HepG2 (cell line): ENCODE measurements at regions not wholly inside any gene's neighbourhood (a gene's known extent, or its start where the extent isn't known, plus 50 kb on each side); places are given as distances from the start of the nearest gene placed in this dataset.

ENCODE experiments used
- ATF4 ChIP-seq, 2 experiments: fragments of 450-650 bp in 1 of 2; sonication (generic) in 1 of 2; formaldehyde crosslinking; IDR thresholded peaks; 2 replicates each; pipeline versions ENCODE4 v1.5.0 to v1.8.0; 2020 to 2022; ENCODE audit warnings: mild to moderate bottlenecking in 1 of 2, missing genetic modification reagents in 1 of 2
- DMAP1 ChIP-seq: IDR thresholded peaks from 2 replicates; pipeline ENCODE4 v1.6.1; 2016
- DNMT1 ChIP-seq: sonication (generic); formaldehyde crosslinking; IDR thresholded peaks from 2 replicates; pipeline ENCODE4 v1.5.1; 2020; ENCODE audit warnings: mild to moderate bottlenecking, missing genetic modification reagents
- KDM3A ChIP-seq: IDR thresholded peaks from 2 replicates; pipeline ENCODE4 v1.6.1; 2018; ENCODE audit warnings: low read depth, missing compliant biosample characterization
- PAXIP1 ChIP-seq: sonication (generic); formaldehyde crosslinking; conservative IDR thresholded peaks from 2 replicates; pipeline ENCODE4 v1.4.0; 2020; ENCODE audit warnings: mild to moderate bottlenecking, missing genetic modification reagents, moderate library complexity
- RORA ChIP-seq: sonication (generic); formaldehyde crosslinking; IDR thresholded peaks from 2 replicates; pipeline ENCODE4 v1.5.0; 2020; ENCODE audit warnings: mild to moderate bottlenecking, missing genetic modification reagents, moderate library complexity
- SAFB2 ChIP-seq: sonication (generic); formaldehyde crosslinking; IDR thresholded peaks from 2 replicates; pipeline ENCODE4 v1.5.1; 2020; ENCODE audit warnings: missing genetic modification reagents, low read depth, mild to moderate bottlenecking, borderline replicate concordance
- STAT6 ChIP-seq: sonication (generic); formaldehyde crosslinking; IDR thresholded peaks from 2 replicates; pipeline ENCODE4 v1.4.0; 2020; ENCODE audit warnings: missing genetic modification reagents, mild to moderate bottlenecking, borderline replicate concordance
- TARDBP ChIP-seq: sonication (generic); formaldehyde crosslinking; IDR thresholded peaks from 2 replicates; pipeline ENCODE4 v1.8.0; 2022; ENCODE audit warnings: mild to moderate bottlenecking, missing genetic modification reagents
- TEF ChIP-seq: sonication (generic); formaldehyde crosslinking; IDR thresholded peaks from 2 replicates; pipeline ENCODE4 v1.5.0; 2020; ENCODE audit warnings: missing genetic modification reagents
- ZBTB26 ChIP-seq: IDR thresholded peaks from 2 replicates; pipeline ENCODE4 v1.6.1; 2016; ENCODE audit warnings: missing compliant biosample characterization, missing genetic modification reagents, borderline replicate concordance
- ZBTB42 ChIP-seq: sonication (generic); formaldehyde crosslinking; IDR thresholded peaks from 2 replicates; pipeline ENCODE4 v1.5.0; 2020; ENCODE audit warnings: mild to moderate bottlenecking, missing genetic modification reagents
- ZFAT ChIP-seq: sonication (generic); formaldehyde crosslinking; conservative IDR thresholded peaks from 2 replicates; pipeline ENCODE4 v1.8.1; 2023; ENCODE audit warnings: missing genetic modification reagents, inconsistent platforms
- ZKSCAN8 ChIP-seq: IDR thresholded peaks from 2 replicates; pipeline ENCODE4 v1.6.1; 2016; ENCODE audit warnings: borderline replicate concordance, missing genetic modification reagents, missing compliant biosample characterization
- ZNF101 ChIP-seq: sonication (generic); formaldehyde crosslinking; IDR thresholded peaks from 2 replicates; pipeline ENCODE4 v1.4.0; 2020; ENCODE audit warnings: mild to moderate bottlenecking, low read depth, missing genetic modification reagents, borderline replicate concordance
- ZNF672 ChIP-seq: sonication (generic); formaldehyde crosslinking; IDR thresholded peaks from 2 replicates; pipeline ENCODE4 v1.8.1; 2022; ENCODE audit warnings: missing genetic modification reagents
- ZNF766 ChIP-seq: sonication (generic); formaldehyde crosslinking; IDR thresholded peaks from 2 replicates; pipeline ENCODE4 v1.5.0; 2020; ENCODE audit warnings: missing genetic modification reagents, borderline replicate concordance
- ZSCAN30 ChIP-seq: sonication (generic); formaldehyde crosslinking; IDR thresholded peaks from 2 replicates; pipeline ENCODE4 v1.5.0; 2020; ENCODE audit warnings: mild to moderate bottlenecking, missing genetic modification reagents
- ZSCAN9 ChIP-seq: IDR thresholded peaks from 2 replicates; pipeline ENCODE4 v1.6.1; 2016; ENCODE audit warnings: borderline replicate concordance
- TF ChIP-seq, protein P1 (sequence below): sonication (generic); formaldehyde crosslinking; IDR thresholded peaks from 2 replicates; pipeline ENCODE4 v1.4.0; 2020; ENCODE audit warnings: missing genetic modification reagents

DNA sequence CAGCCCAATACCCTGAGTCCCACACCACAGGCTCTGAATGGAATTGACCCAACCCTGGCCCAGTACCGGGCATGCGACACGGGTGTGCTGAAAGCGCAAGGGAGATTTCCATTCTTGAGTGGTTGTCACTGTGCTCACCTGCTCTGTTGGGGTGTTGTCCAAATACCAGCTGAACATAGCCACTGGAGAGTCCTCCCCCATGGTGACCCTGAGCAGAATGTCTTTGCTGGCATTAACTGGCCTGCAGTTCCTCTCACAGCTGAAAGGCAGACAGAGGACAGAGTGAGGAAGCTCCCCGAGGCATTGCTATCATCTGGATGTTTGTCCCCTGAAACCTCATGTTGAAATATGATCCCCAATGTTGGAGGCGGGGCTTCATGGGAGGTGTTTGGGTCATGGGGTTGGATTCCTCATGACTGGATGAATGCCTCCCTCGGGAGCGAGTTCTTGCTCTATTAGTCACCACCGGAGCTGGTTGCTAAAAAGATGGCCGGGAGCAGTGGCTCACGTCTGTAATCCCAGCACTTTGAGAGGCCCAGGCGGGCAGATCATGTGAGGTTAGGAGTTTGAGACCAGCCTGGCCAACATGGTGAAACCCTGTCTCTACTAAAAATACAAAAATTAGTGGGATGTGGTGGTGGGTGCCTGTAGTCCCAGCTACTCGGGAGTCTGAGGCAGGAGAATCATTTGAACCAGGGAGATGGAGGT lies 57.3 kb upstream of the BCO1 start (continued):
- TF ChIP-seq ATF4 (CRISPR knock-in tag; IDR thresholded peaks at IDR 0.05) = peak in 1 of 2 experiments; percentile 53; a peak in 2 of 4 replicates
- TF ChIP-seq, protein P1, sequence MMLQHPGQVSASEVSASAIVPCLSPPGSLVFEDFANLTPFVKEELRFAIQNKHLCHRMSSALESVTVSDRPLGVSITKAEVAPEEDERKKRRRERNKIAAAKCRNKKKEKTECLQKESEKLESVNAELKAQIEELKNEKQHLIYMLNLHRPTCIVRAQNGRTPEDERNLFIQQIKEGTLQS = peak; percentile 91
- no peak for TF ChIP-seq ZNF672 (CRISPR knock-in tag)
- no peak for TF ChIP-seq ZBTB42
- TF ChIP-seq RORA (CRISPR knock-in tag) = no peak
- peak; percentile 82; the same call in 1 of the 2 replicates for TF ChIP-seq ZKSCAN8 (CRISPR knock-in tag)
- TF ChIP-seq DNMT1 (CRISPR knock-in tag) = no peak
- TF ChIP-seq ZFAT (CRISPR knock-in tag) = no peak
- peak; percentile 35; the same call in 1 of the 2 replicates for TF ChIP-seq PAXIP1 (CRISPR knock-in tag)
- 0 out of 2 replicates have a peak, but pooled peaks have one; percentile 34 for TF ChIP-seq KDM3A (CRISPR knock-in tag)
- TF ChIP-seq ZSCAN9 (CRISPR knock-in tag) = no peak
- no peak for TF ChIP-seq ZNF101
- TF ChIP-seq TARDBP (CRISPR knock-in tag) = peak; percentile 40; the same call in 1 of the 2 replicates
- TF ChIP-seq ZNF766 (CRISPR knock-in tag) = 0 out of 2 replicates have a peak, but pooled peaks have one; percentile 40
- TF ChIP-seq STAT6 (CRISPR knock-in tag) = no peak
- TF ChIP-seq DMAP1 (CRISPR knock-in tag) = peak; percentile 39; the same call in 1 of the 2 replicates
- TF ChIP-seq TEF = no peak
- TF ChIP-seq ZBTB26 (CRISPR knock-in tag) = no peak
- no peak for TF ChIP-seq SAFB2 (CRISPR knock-in tag)
- no peak for TF ChIP-seq ZSCAN30 (CRISPR knock-in tag)
